HCT116 (cell line): ENCODE measurements at regions not wholly inside any gene's neighbourhood (a gene's known extent, or its start where the extent isn't known, plus 50 kb on each side); places are given as distances from the start of the nearest gene placed in this dataset.

Experiments
- ATAC-seq: fragments of 200-7000 bp; cut with Tn5 transposase; 2 replicates; pipeline ENCODE4 v1.9.1; 2020; ENCODE audit warnings: mild to moderate bottlenecking, moderate library complexity
- BruUV-seq: library from RNA; stranded (reverse); fragments of 400-500 nt; replicated peaks from 2 replicates; lab custom pipeline; 2021; lab: Mats Ljungman, UMichigan
- CTCF ChIA-PET: fragments of 300-600 bp; sonication (Branson Sonifier 250); formaldehyde crosslinking; loops from one replicate; lab custom pipeline; 2021; ENCODE audit warnings: antibody characterized with exemption; lab: Charles Lee
- POLR2A ChIA-PET: fragments of 300-600, 350-600 bp; sonication (Branson Sonifier 250); formaldehyde crosslinking; loops from one replicate; lab custom pipeline; 2021; ENCODE audit warnings: antibody characterized with exemption; lab: Charles Lee
- RAD21 ChIA-PET, 2 experiments: fragments of 300-600 bp; sonication (Branson Sonifier 250); formaldehyde crosslinking; loops; one replicate each; lab custom pipeline; 2023; ENCODE audit warnings: low total read pairs in 2 of 2; ENCODE audit not compliant: uncharacterized antibody in 2 of 2, unreplicated experiment in 2 of 2, low non-redundant PET in 1 of 2; lab: Charles Lee
- DNase-seq: peaks from one replicate; pipeline ENCODE4 v3.0.0-alpha.2; 2010; ENCODE audit warnings: low read depth, low spot score
- H2AFZ ChIP-seq: fragments of 200-600 bp; shearing (Covaris generic), sonication (generic); 2 replicates; pipeline ENCODE4 v1.6.1; 2017; ENCODE audit warnings: low read depth, mixed run types, mixed read lengths, antibody characterized with exemption, low read length; ENCODE audit not compliant: poor library complexity, severe bottlenecking
- H3K27ac ChIP-seq: 2 replicates; pipeline ENCODE4 v1.5.1; 2012; ENCODE audit warnings: low read depth, low read length
- H3K27me3 ChIP-seq: fragments of 200-600 bp; sonication (generic); 2 replicates; pipeline ENCODE4 v1.6.1; 2016; ENCODE audit warnings: mixed run types, low read length, mixed read lengths; ENCODE audit not compliant: insufficient read depth
- H3K36me3 ChIP-seq, 2 experiments: fragments of 200-500 bp in 1 of 2; fragments of 200-600 bp in 1 of 2; sonication (Bioruptor generic) in 1 of 2; sonication (generic) in 1 of 2; 2 replicates each; pipeline versions ENCODE4 v1.5.1 to v1.6.1; 2014 to 2016; ENCODE audit warnings: low read length in 2 of 2, inconsistent platforms in 1 of 2, mixed read lengths in 1 of 2, mixed run types in 1 of 2; ENCODE audit not compliant: insufficient read depth in 2 of 2, control insufficient read depth in 1 of 2
- H3K4me1 ChIP-seq, 2 experiments: fragments of 200-600 bp in 1 of 2; sonication (generic) in 1 of 2; 2 replicates each; pipeline versions ENCODE4 v1.5.1 to v1.6.1; 2012 to 2017; ENCODE audit warnings: low read length in 2 of 2, inconsistent platforms in 1 of 2, mild to moderate bottlenecking in 1 of 2, mixed read lengths in 1 of 2, mixed run types in 1 of 2, moderate library complexity in 1 of 2; ENCODE audit not compliant: insufficient read depth in 2 of 2, control insufficient read depth in 1 of 2
- H3K4me2 ChIP-seq: fragments of 200-600 bp; sonication (generic); 2 replicates; pipeline ENCODE4 v1.6.1; 2017; ENCODE audit warnings: mixed run types, low read length, mixed read lengths
- H3K4me3 ChIP-seq, 2 experiments: fragments of 200-600 bp in 1 of 2; sonication (generic) in 1 of 2; replicated peaks in 1 of 2; 2 replicates each; pipeline ENCODE4 v1.5.1; 2011 to 2016; ENCODE audit warnings: low read length in 2 of 2, control low read depth in 1 of 2, low read depth in 1 of 2, mild to moderate bottlenecking in 1 of 2, mixed read lengths in 1 of 2, mixed run types in 1 of 2
- H3K79me2 ChIP-seq: fragments of 200-600 bp; sonication (generic); 2 replicates; pipeline ENCODE4 v1.6.1; 2017; ENCODE audit warnings: mild to moderate bottlenecking, mixed run types, low read length, moderate library complexity, mixed read lengths; ENCODE audit not compliant: insufficient read depth
- H3K9ac ChIP-seq: fragments of 200-600 bp; sonication (generic); 2 replicates; pipeline ENCODE4 v1.6.1; 2016; ENCODE audit warnings: low read length, mixed read lengths
- H3K9me2 ChIP-seq: fragments of 200-600 bp; sonication (generic), shearing (Covaris generic); 2 replicates; pipeline ENCODE4 v1.6.1; 2017; ENCODE audit warnings: mixed run types, mild to moderate bottlenecking, moderate library complexity; ENCODE audit not compliant: insufficient read depth
- H3K9me3 ChIP-seq, 2 experiments: fragments of 200-500 bp in 1 of 2; fragments of 200-600 bp in 1 of 2; sonication (Bioruptor generic) in 1 of 2; sonication (generic) in 1 of 2; 2 replicates each; pipeline ENCODE4 v1.6.1; 2014 to 2017; ENCODE audit warnings: low read length in 2 of 2, mixed read lengths in 2 of 2, inconsistent platforms in 1 of 2, low read depth in 1 of 2, mild to moderate bottlenecking in 1 of 2, mixed run types in 1 of 2, moderate library complexity in 1 of 2; ENCODE audit not compliant: control insufficient read depth in 1 of 2, insufficient read depth in 1 of 2
- H4K20me1 ChIP-seq: fragments of 200-600 bp; sonication (generic), shearing (Covaris generic); 2 replicates; pipeline ENCODE4 v1.6.1; 2017; ENCODE audit warnings: mixed run types, mild to moderate bottlenecking, moderate library complexity; ENCODE audit not compliant: insufficient read depth
- CBX3 ChIP-seq: IDR thresholded peaks from 2 replicates; pipeline ENCODE4 v1.6.1; 2012; ENCODE audit warnings: low read depth
- CEBPB ChIP-seq: IDR thresholded peaks from 2 replicates; pipeline ENCODE4 v1.6.1; 2012; ENCODE audit warnings: low read depth
- EGR1 ChIP-seq: IDR thresholded peaks from 2 replicates; pipeline ENCODE4 v1.6.1; 2012; ENCODE audit warnings: low read depth
- ELF1 ChIP-seq: IDR thresholded peaks from 2 replicates; pipeline ENCODE4 v1.6.1; 2012; ENCODE audit warnings: low read depth, borderline replicate concordance
- EZH2phosphoT487 ChIP-seq: fragments of 200-600 bp; IDR thresholded peaks from 2 replicates; pipeline ENCODE4 v1.6.1; 2018; ENCODE audit warnings: antibody characterized with exemption, borderline replicate concordance
- FOSL1 ChIP-seq: IDR thresholded peaks from 2 replicates; pipeline ENCODE4 v1.6.1; 2012; ENCODE audit warnings: low read depth
- JUND ChIP-seq: IDR thresholded peaks from 2 replicates; pipeline ENCODE4 v1.6.1; 2012
- POLR2A ChIP-seq: IDR thresholded peaks from 2 replicates; pipeline ENCODE4 v1.7.0; 2011; ENCODE audit warnings: borderline replicate concordance; ENCODE audit not compliant: insufficient read depth, insufficient read length; ENCODE audit errors: extremely low read depth
- POLR2AphosphoS5 ChIP-seq: IDR thresholded peaks from 2 replicates; pipeline ENCODE4 v1.6.1; 2011; ENCODE audit warnings: mild to moderate bottlenecking, low read depth, low read length, moderate library complexity
- REST ChIP-seq: IDR thresholded peaks from 2 replicates; pipeline ENCODE4 v1.6.1; 2012; ENCODE audit warnings: low read depth
- SRF ChIP-seq: IDR thresholded peaks from 2 replicates; pipeline ENCODE4 v1.6.1; 2012; ENCODE audit warnings: low read depth
- TCF7L2 ChIP-seq: IDR thresholded peaks from 2 replicates; pipeline ENCODE4 v1.7.0; 2011; ENCODE audit warnings: borderline replicate concordance, inconsistent platforms; ENCODE audit not compliant: insufficient read depth, insufficient read length; ENCODE audit errors: extremely low read depth
- YY1 ChIP-seq: IDR thresholded peaks from 2 replicates; pipeline ENCODE4 v1.6.1; 2011; ENCODE audit warnings: low read length, low read depth, moderate library complexity, mild to moderate bottlenecking; ENCODE audit not compliant: insufficient replicate concordance; ENCODE audit errors: extremely low read depth
- ZBTB33 ChIP-seq: IDR thresholded peaks from 2 replicates; pipeline ENCODE4 v1.6.1; 2011; ENCODE audit warnings: mild to moderate bottlenecking, low read length, moderate library complexity; ENCODE audit not compliant: insufficient replicate concordance; ENCODE audit errors: extremely low read depth
- ZFX ChIP-seq: fragments of 450-650 bp; IDR thresholded peaks from 2 replicates; pipeline ENCODE4 v1.6.1; 2017
- intact Hi-C: fragments of 100-400 bp; cut with micrococcal nuclease; formaldehyde crosslinking; loops from 2 replicates; pipeline ENCODE4 v1.10.0; 2022
- TF ChIP-seq, protein P1 (sequence below): IDR thresholded peaks from 2 replicates; pipeline ENCODE4 v1.6.1; 2012
- TF ChIP-seq, protein P2 (sequence below): IDR thresholded peaks from 2 replicates; pipeline ENCODE4 v1.6.1; 2012

GRCh38 chr11:119985551-119985950, 152.4 kb downstream of the TRIM29 start:
- BruUV-seq = no TSS peak
- H3K9ac ChIP-seq = no peak overlapping the region
- H3K4me3 ChIP-seq = no peak overlapping the region
- H3K36me3 ChIP-seq = no peaks in the 10 kb centered on the region
- ATAC-seq = no peak
- no peak overlapping the region for H3K27ac ChIP-seq
- ChIA-PET CTCF (interaction anchor here (0.5 kb wide), 1 partner anchor 95 kb away, joined by 3 read pairs; no protein-coding TSS in a partner anchor), RAD21 (no interaction called here), POLR2A (no interaction called here)
- TF ChIP-seq CBX3 (no peak), SRF (no peak), CEBPB (no peak)
- intact Hi-C loops = no loop called here
- peaks cover 20% of the 10 kb centered on the region; the same call in 1 of the 2 replicates for H3K27me3 ChIP-seq
- H3K4me1 ChIP-seq = no peaks in the 10 kb centered on the region
- no peak overlapping the region for H3K4me2 ChIP-seq
- no peak for DNase-seq
- H3K79me2 ChIP-seq = no peaks in the 10 kb centered on the region
- no peaks in the 10 kb centered on the region for H3K9me2 ChIP-seq
- H4K20me1 ChIP-seq = no peaks in the 10 kb centered on the region
- H2AFZ ChIP-seq = no peak overlapping the region
- no peaks in the 10 kb centered on the region for H3K9me3 ChIP-seq

- DNase-seq (no peak), ATAC-seq (no peak)
- ChIA-PET CTCF (no interaction called here), RAD21 (no interaction called here), POLR2A (no interaction called here)
- no peak overlapping the region for H2AFZ ChIP-seq
- intact Hi-C loops = no loop called here
- no peak overlapping the region for H3K4me2 ChIP-seq
- BruUV-seq = no TSS peak
- H3K9me2 ChIP-seq = no peaks in the 10 kb centered on the region
- H3K27me3 ChIP-seq = peaks cover 21% of the 10 kb centered on the region; the same call in 1 of the 2 replicates
- no peak overlapping the region for H3K27ac ChIP-seq
- H3K4me3 ChIP-seq = no peak overlapping the region
- H3K9me3 ChIP-seq = no peaks in the 10 kb centered on the region
- no peak overlapping the region for H3K9ac ChIP-seq
- H4K20me1 ChIP-seq = no peaks in the 10 kb centered on the region
- H3K4me1 ChIP-seq = no peaks in the 10 kb centered on the region
- H3K36me3 ChIP-seq = no peaks in the 10 kb centered on the region
- H3K79me2 ChIP-seq = no peaks in the 10 kb centered on the region
- TF ChIP-seq FOSL1 = no peak
- no peak for TF ChIP-seq ZFX
- TF ChIP-seq, protein P1, sequence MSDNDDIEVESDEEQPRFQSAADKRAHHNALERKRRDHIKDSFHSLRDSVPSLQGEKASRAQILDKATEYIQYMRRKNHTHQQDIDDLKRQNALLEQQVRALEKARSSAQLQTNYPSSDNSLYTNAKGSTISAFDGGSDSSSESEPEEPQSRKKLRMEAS = no peak
- TF ChIP-seq EZH2phosphoT487 = no peak
- no peak for TF ChIP-seq ELF1
- TF ChIP-seq POLR2A = no peak
- TF ChIP-seq POLR2AphosphoS5 = no peak
- TF ChIP-seq YY1 = no peak
- TF ChIP-seq JUND = no peak
- no peak for TF ChIP-seq ZBTB33
- no peak for TF ChIP-seq REST
- no peak for TF ChIP-seq EGR1
- TF ChIP-seq TCF7L2 = no peak
- TF ChIP-seq CEBPB = no peak
- TF ChIP-seq, protein P2, sequence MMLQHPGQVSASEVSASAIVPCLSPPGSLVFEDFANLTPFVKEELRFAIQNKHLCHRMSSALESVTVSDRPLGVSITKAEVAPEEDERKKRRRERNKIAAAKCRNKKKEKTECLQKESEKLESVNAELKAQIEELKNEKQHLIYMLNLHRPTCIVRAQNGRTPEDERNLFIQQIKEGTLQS = no peak
- TF ChIP-seq CBX3 = no peak
Measured at GRCh38 chr11:119983816-119984215, 154.1 kb downstream of the TRIM29 start.
